ENCODE measurements at regions not wholly inside any gene's neighbourhood (a gene's known extent, or its start where the extent isn't known, plus 50 kb on each side); places are given as distances from the start of the nearest gene placed in this dataset.
"Not testable (repeated sequence)": the region's sequence is repeated elsewhere in the genome, so short reads cannot be mapped to it uniquely, and the experiment has no call there.

DNA sequence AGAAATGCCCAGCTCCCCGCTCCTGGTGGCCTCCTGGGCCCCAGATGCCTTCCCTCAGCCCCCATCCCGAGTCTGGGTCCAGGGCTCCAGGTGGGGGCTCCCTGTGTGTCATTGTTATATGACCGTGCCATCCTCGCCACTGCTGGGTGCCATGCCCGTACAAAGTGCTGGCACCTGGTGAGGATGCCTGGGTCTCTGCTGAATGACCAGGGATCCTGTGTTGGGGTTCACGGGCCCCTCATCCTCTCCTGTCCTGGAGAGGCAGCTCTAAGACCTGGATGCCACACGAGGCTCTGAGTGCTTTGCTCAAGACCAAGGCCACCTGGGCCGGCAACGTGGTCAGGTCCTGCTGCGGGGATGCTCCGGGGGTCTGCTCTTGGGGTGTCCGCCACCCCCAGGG lies 206.5 kb downstream of the BANP start:
- not testable (repeated sequence) for DNase-seq (ENCODE audit: low read depth); H3K4me3 ChIP-seq (ENCODE audit: control insufficient read depth, low read depth, low read length)

DNA sequence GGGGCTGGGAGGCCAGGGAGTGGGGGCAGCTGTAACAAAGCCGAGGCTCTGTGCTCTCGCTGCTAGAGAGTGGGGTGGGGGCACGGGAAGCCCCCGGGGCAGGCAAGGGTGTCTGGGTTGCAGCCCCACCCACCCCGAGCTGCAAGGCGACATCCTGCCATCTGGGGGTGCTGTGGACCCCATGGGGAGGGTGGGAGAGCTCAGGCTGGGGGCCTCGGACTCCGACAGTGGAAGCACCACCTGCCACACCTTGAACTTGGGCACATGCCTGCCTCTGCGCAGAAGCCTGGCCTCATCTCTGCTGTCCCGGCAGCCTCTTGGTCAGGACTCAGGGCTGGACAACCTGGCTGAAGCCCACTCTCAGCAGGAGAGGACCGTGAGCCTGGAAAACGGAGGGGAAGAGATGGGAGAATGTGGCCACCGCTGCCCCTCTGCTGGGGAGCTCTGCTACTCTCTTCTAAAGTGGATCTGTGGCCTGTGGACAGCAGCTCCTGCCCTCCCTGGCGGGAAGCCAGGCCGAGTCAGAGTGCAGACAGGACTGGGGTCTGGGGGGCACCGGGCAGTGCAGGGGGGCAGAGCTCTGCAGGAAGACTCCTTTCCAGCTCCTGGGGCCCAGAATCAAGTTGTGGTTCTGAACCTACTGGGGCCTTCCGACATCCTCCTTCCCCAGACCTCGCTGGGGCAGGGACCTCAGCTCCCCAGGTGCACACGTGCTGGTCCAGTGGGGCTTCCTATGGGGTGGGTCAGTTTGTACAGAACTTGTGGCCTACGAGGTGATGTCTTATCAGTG lies 207.2 kb downstream of the BANP start:
- not testable (repeated sequence) for H3K4me3 ChIP-seq (ENCODE audit: control insufficient read depth, low read depth, low read length); DNase-seq (ENCODE audit: low read depth)

DNA sequence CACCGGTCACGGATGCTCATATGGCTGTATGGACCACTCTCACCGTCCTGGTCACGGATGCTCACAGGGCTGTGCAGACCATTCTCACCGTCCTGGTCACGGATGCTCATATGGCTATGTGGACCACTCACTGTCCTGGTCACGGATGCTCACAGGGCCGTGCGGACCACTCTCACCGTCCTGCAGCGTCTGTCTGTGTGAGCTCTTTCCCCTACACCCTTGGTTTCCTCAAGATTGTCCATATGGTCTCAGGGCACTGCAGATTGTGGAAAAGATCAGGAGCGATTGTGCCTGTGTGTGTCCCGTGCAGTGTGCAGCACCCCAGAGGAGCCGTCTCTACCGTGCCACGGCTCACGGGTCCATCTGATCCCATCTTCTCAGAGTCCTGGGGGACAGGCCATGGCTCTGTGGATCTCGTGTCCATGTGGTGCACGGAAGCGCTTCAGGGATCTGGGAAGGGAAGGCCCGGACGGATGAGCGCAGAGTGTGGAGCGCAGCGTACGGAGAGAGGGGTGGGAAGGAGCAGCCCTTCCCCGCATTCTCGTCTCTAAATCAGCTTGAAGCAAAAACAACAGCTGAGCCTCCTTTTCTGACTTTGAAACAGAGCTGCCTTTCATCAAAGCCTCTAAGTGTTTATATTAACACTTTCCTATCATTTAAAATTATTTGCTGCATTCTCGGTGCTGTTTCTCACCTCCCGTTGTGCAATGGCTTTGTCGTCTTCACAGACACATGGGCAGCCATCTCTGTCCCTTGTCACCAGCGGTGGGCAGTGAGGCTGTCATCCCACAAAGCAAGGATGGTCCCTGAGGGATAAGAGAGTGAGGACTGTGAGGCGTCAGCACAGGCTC lies 208.0 kb downstream of the BANP start:
- not testable (repeated sequence) for H3K4me3 ChIP-seq (ENCODE audit: control insufficient read depth, low read depth, low read length); DNase-seq (ENCODE audit: low read depth)

DNA sequence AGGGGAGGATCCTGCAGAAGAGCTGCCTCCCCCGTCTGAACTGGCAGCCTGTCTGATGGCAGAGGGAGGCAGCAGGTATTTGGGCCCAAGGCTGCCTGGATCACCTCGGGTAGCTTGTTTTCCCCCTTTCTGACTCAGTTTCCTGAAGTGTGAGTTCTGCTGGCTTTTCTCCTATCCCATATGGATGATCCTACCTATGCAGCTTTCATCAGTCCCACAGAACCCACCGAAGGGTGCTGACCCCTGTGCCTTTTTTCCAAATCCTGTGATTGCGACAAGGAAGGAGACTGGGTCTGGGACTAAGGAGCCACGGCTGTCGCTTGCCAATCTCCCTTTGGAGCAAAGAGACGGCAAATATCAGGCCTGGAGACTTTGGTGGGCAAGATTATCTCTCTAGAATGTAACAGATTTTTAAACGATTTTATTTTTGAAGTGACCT lies 208.7 kb downstream of the BANP start:
- not testable (repeated sequence) for DNase-seq (ENCODE audit: low read depth); H3K4me3 ChIP-seq (ENCODE audit: control insufficient read depth, low read depth, low read length)

DNA sequence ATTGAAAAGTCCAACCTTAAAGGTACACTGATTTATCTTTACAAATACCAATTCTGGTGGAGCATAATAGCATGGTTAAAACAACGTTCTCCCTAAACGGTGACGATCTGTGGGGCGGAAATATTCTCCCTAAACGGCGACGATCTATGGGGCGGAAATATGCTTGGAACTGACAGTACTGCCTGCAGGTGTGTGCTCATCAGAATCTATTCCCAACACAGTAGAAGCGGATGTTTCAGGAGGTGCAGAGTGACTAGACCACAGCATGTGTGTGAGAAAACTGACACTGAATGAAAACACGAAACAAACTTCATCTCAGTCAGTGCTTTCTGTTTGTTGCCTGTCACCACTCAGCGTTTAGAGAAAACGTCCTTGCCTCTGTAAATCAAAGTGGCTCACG lies 210.0 kb downstream of the BANP start:
- DNase-seq (ENCODE audit: low read depth); H3K4me3 ChIP-seq (ENCODE audit: control insufficient read depth, low read depth, low read length): not testable (repeated sequence)

DNA sequence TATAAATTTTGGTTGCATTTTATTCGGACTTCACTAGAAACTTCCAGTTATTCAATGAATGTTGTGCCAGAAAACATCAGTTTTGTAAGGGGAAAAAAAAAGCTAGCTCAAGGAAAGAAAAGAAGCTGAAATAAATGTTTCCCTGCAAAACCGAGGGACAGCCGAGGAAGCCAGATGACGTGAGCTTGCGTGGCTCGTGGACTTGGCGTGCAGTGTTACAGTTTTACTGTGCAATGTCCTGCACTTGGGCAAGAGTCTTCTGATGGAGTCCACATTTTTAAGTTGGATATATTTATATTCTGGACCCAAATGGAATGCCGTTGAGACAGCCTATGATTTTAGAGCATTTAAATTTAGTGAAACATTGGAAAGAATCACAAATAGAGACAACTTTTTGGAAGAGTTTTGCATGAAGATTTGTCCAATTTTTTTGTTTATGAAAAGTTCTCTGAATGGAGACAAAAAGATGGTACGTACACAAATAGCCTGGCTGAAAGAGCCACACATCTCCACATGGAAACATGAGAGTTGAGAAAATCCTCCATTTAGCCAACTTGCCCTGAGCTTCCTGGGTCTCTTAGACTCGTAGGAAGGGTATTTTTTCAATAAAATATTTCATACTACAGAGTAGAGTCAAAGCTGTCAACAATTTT lies 210.5 kb downstream of the BANP start:
- not testable (repeated sequence) for H3K4me3 ChIP-seq (ENCODE audit: control insufficient read depth, low read depth, low read length); DNase-seq (ENCODE audit: low read depth)

DNA sequence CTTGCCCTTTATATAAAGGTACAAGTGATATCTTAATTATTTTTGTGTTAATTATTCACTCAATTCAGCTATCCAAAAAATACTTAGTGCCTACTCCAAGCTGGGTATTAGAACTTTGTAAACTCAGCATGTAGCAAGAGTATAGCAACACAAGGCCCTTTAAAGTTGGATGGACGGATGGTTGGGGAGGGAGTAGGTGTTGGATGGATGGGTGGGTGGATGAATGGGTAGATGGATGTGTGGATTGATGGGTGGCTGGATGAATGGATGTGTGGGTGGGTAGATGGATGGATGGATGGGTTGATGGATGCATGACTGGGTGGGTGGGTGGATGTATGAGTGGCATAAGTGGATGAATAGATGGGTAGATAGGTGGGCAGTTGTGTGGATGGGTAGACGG lies 211.5 kb downstream of the BANP start:
- H3K4me3 ChIP-seq (ENCODE audit: control insufficient read depth, low read depth, low read length); DNase-seq (ENCODE audit: low read depth): not testable (repeated sequence)

DNA sequence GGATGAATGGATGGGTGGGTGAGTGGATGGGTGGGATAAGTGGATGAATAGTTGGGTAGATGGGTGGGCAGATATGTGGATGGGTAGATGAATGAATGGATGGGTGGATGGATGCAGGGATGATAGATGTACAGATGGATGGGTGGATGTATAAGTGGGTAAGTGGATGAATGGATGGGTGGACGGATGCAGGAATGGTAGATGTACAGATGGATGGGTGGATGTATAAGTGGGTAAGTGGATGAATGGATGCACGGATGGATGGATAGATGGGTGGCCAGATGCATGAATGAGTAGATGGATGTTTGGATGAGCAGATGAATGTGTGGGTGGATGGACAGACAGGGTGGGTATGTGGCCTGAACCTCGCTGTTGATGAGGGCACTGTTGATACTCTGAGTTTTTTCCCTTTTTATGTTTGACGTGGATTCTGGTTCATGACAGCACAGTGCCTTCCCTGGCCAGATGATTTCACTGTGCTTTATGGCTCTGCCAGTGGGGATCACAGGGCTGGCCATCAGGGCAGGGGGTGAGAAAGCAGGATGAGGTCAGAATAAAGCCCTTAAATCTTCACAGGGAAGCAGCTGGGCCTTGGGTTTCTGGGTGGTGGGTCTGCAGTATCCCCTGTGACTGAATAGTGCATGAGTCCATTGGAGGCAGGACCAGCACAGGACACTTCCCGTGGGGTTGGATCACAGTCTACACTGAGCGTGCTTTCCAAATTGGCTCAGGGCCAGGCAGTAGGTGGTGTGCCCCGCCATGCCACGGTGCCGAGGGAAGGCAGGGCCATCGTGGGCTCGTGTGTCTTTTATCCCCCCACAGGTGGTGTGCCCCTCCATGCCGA lies 213.2 kb downstream of the BANP start:
- not testable (repeated sequence) for H3K4me3 ChIP-seq (ENCODE audit: control insufficient read depth, low read depth, low read length); DNase-seq (ENCODE audit: low read depth)

DNA sequence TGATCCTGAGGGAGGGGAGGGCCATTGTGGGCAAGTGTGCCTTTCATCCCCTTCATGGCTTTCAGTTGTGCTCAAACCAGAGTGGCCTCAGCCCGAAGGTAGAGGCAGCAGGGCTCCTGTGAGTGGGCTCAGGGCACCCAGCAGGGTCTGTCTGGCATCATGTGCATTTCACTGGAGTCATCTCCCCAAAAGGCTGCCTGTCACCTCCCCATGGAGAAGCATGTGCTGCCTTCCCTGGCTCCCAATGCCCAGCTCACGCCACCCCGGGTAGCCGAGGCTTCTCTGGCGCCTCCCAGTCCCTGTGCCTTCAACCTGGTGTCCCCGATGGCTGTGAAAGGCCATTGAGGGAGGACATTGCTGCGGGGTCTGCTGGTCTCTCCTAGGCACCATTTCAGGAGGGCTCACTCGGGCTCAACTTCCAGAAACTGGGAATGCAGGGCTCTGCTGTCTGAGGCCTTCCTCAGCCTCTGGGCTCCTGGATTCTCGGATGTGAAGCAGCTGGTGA lies 213.9 kb downstream of the BANP start:
- not testable (repeated sequence) for DNase-seq (ENCODE audit: low read depth); H3K4me3 ChIP-seq (ENCODE audit: control insufficient read depth, low read depth, low read length)

DNA sequence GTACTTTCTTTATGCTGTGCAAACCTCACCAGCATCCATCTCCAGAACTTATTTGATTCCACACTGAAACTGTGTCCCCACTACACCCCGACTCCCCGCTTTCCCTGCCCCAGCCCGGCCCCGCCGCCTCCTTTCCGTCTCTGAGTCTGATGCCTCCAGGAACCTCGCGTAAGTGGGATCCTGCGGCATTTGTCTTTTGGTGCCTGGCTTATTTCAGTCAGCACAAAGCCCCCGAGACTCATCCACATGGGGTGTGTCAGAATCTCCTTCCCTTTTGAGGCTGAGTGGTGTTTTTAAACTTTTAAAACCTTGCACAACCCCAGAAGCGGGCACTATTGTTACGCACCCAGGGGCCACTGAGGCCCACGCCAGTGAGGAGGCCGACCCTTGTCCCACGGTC lies 214.4 kb downstream of the BANP start:
- not testable (repeated sequence) for H3K4me3 ChIP-seq (ENCODE audit: control insufficient read depth, low read depth, low read length); DNase-seq (ENCODE audit: low read depth)

DNA sequence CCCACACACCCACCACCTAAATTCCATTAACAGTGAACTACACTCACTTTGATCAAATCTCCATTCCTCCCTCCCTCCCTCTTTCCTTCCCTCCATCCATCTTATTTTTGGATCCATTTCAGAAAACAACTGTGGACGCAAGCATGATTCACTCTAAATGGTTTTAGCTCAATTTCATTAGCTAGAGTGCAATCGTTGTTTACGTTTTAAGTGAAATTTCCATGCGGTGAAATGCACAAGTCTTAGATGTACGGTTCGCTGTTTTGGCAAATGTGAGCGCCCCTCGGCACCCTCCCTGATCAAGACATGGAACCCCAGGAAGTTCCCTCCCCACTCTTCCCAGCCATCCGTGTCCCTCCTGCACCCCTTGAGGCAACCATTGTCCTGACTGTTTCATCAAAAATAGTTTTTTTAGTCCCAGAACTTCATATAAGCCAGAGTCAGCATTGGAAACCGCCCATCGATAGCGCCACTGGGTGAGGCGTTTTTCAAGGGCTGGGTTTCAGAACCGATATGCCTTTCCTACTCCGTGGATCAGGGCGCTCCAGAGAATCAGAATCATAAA lies 215.1 kb downstream of the BANP start:
- not testable (repeated sequence) for H3K4me3 ChIP-seq (ENCODE audit: control insufficient read depth, low read depth, low read length); DNase-seq (ENCODE audit: low read depth)

DNA sequence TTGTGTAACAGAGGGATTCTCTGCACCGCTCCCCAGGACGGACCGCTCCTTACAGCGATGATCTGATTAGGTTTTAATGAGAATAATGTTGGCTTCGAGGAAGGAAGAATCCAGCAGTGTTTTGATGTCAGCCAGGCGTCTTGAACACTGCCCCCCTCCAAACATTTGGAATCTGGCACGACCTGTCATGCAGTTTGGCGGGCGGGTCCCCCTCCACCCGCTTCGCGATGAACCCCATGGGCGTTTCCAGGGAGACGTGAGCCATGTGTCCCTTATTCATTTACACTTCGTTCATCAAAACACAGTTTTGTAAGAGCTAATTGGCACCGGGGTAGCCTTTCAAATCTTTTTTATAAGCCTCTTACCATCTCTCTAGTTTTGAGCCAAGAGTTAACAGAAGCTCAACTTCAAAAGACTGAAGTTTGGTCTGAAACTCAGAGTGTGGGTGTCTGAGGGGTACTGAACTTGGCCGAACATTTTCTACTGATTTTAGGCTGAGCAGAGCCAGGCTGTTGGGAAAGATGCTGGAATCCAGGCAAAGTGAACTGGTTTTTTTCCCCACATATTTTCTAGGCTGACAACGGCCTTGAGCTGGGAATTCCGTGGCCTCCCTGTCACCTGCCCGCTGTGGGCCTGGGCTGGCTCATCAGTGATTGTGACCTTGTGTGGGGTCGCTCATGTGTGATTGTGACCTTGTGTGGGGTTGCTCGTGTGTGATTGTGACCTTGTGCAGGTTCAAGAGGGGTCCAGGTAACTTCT lies 214.8 kb upstream of the ZNF469 start:
- H3K4me3 ChIP-seq (ENCODE audit: control insufficient read depth, low read depth, low read length); DNase-seq (ENCODE audit: low read depth): not testable (repeated sequence)

DNA sequence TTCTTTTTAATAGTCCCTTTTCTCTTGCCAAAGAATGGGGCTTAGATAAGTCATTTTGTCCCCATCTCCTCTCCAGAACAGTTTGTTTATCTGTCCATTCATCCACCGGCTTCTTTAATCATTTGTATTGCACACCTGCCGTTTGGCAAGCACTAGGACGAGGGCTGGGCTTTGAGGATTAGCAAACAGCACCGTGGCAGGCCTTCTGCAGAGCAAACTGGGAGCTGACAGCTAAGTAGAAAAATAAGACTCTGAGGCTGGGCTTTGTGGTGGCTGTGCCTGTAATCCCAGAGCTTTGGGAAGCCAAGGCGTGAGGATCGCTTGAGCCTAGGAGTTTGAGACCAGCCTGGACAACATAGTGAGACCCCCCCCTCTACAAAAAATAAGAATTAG lies 214.2 kb upstream of the ZNF469 start:
- not testable (repeated sequence) for H3K4me3 ChIP-seq (ENCODE audit: control insufficient read depth, low read depth, low read length); DNase-seq (ENCODE audit: low read depth)

DNA sequence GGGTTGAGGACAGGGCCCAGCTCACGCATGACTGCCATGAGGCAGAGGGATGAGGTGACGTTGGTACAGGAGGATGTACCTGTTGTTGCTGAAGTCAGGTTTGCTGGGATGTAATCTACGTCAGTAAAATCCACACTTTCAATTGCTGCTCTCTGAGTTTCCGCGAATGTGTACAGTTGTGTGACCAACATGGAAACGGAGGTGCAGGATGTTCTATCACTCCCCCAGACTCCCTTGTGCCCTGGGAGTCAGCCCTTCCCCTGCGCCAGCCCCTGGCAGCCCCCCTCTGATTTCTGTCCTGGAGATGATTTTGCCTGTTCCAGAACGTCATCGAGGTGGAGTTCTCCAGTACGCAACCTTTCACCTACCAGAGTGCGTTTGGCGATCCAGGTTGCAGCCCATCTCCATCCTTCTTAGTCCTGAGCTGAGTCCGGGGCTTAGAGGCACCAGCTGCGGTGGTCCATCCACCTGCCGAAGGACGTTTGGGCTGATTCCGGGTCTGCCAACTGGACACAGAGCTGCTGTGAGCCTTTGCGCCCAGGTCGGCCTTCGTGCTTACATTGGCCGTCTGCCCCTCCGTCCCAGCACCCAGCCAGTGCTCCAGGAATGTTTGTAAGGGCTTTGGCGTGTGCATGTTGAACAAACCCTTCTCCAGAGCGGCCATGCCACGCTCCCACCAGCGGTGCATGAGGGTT lies 213.5 kb upstream of the ZNF469 start:
- not testable (repeated sequence) for DNase-seq (ENCODE audit: low read depth); H3K4me3 ChIP-seq (ENCODE audit: control insufficient read depth, low read depth, low read length)

DNA sequence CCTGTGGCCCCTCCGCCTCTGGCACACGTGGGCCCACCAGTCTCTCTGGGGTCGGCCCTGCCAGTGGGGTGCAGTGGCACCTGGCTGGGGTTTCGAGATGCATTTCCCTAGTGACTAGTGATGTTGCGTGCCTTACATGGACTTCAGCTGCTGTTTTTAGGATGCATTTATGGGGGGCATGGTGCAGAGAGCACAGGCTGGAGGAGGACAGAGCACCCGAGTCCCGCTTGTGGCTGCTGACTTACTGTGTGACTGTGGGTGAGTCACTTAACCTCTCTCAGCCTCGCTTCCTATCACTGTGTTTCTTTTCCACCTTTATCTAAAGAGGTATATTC lies 213.0 kb upstream of the ZNF469 start:
- DNase-seq (ENCODE audit: low read depth); H3K4me3 ChIP-seq (ENCODE audit: control insufficient read depth, low read depth, low read length): not testable (repeated sequence)
